HCT116 (cell line): ENCODE measurements at regions not wholly inside any gene's neighbourhood (a gene's known extent, or its start where the extent isn't known, plus 50 kb on each side); places are given as distances from the start of the nearest gene placed in this dataset.

Experiments
- ATAC-seq: fragments of 200-7000 bp; cut with Tn5 transposase; 2 replicates; pipeline ENCODE4 v1.9.1; 2020; ENCODE audit warnings: mild to moderate bottlenecking, moderate library complexity
- BruUV-seq: library from RNA; stranded (reverse); fragments of 400-500 nt; replicated peaks from 2 replicates; lab custom pipeline; 2021; lab: Mats Ljungman, UMichigan
- CTCF ChIA-PET: fragments of 300-600 bp; sonication (Branson Sonifier 250); formaldehyde crosslinking; loops from one replicate; lab custom pipeline; 2021; ENCODE audit warnings: antibody characterized with exemption; lab: Charles Lee
- POLR2A ChIA-PET: fragments of 300-600, 350-600 bp; sonication (Branson Sonifier 250); formaldehyde crosslinking; loops from one replicate; lab custom pipeline; 2021; ENCODE audit warnings: antibody characterized with exemption; lab: Charles Lee
- RAD21 ChIA-PET, 2 experiments: fragments of 300-600 bp; sonication (Branson Sonifier 250); formaldehyde crosslinking; loops; one replicate each; lab custom pipeline; 2023; ENCODE audit warnings: low total read pairs in 2 of 2; ENCODE audit not compliant: uncharacterized antibody in 2 of 2, unreplicated experiment in 2 of 2, low non-redundant PET in 1 of 2; lab: Charles Lee
- DNase-seq: peaks from one replicate; pipeline ENCODE4 v3.0.0-alpha.2; 2010; ENCODE audit warnings: low read depth, low spot score
- H2AFZ ChIP-seq: fragments of 200-600 bp; shearing (Covaris generic), sonication (generic); 2 replicates; pipeline ENCODE4 v1.6.1; 2017; ENCODE audit warnings: low read depth, mixed run types, mixed read lengths, antibody characterized with exemption, low read length; ENCODE audit not compliant: poor library complexity, severe bottlenecking
- H3K27ac ChIP-seq: 2 replicates; pipeline ENCODE4 v1.5.1; 2012; ENCODE audit warnings: low read depth, low read length
- H3K27me3 ChIP-seq: fragments of 200-600 bp; sonication (generic); 2 replicates; pipeline ENCODE4 v1.6.1; 2016; ENCODE audit warnings: mixed run types, low read length, mixed read lengths; ENCODE audit not compliant: insufficient read depth
- H3K36me3 ChIP-seq, 2 experiments: fragments of 200-500 bp in 1 of 2; fragments of 200-600 bp in 1 of 2; sonication (Bioruptor generic) in 1 of 2; sonication (generic) in 1 of 2; 2 replicates each; pipeline versions ENCODE4 v1.5.1 to v1.6.1; 2014 to 2016; ENCODE audit warnings: low read length in 2 of 2, inconsistent platforms in 1 of 2, mixed read lengths in 1 of 2, mixed run types in 1 of 2; ENCODE audit not compliant: insufficient read depth in 2 of 2, control insufficient read depth in 1 of 2
- H3K4me1 ChIP-seq, 2 experiments: fragments of 200-600 bp in 1 of 2; sonication (generic) in 1 of 2; 2 replicates each; pipeline versions ENCODE4 v1.5.1 to v1.6.1; 2012 to 2017; ENCODE audit warnings: low read length in 2 of 2, inconsistent platforms in 1 of 2, mild to moderate bottlenecking in 1 of 2, mixed read lengths in 1 of 2, mixed run types in 1 of 2, moderate library complexity in 1 of 2; ENCODE audit not compliant: insufficient read depth in 2 of 2, control insufficient read depth in 1 of 2
- H3K4me2 ChIP-seq: fragments of 200-600 bp; sonication (generic); 2 replicates; pipeline ENCODE4 v1.6.1; 2017; ENCODE audit warnings: mixed run types, low read length, mixed read lengths
- H3K4me3 ChIP-seq, 2 experiments: fragments of 200-600 bp in 1 of 2; sonication (generic) in 1 of 2; replicated peaks in 1 of 2; 2 replicates each; pipeline ENCODE4 v1.5.1; 2011 to 2016; ENCODE audit warnings: low read length in 2 of 2, control low read depth in 1 of 2, low read depth in 1 of 2, mild to moderate bottlenecking in 1 of 2, mixed read lengths in 1 of 2, mixed run types in 1 of 2
- H3K79me2 ChIP-seq: fragments of 200-600 bp; sonication (generic); 2 replicates; pipeline ENCODE4 v1.6.1; 2017; ENCODE audit warnings: mild to moderate bottlenecking, mixed run types, low read length, moderate library complexity, mixed read lengths; ENCODE audit not compliant: insufficient read depth
- H3K9ac ChIP-seq: fragments of 200-600 bp; sonication (generic); 2 replicates; pipeline ENCODE4 v1.6.1; 2016; ENCODE audit warnings: low read length, mixed read lengths
- H3K9me2 ChIP-seq: fragments of 200-600 bp; sonication (generic), shearing (Covaris generic); 2 replicates; pipeline ENCODE4 v1.6.1; 2017; ENCODE audit warnings: mixed run types, mild to moderate bottlenecking, moderate library complexity; ENCODE audit not compliant: insufficient read depth
- H3K9me3 ChIP-seq, 2 experiments: fragments of 200-500 bp in 1 of 2; fragments of 200-600 bp in 1 of 2; sonication (Bioruptor generic) in 1 of 2; sonication (generic) in 1 of 2; 2 replicates each; pipeline ENCODE4 v1.6.1; 2014 to 2017; ENCODE audit warnings: low read length in 2 of 2, mixed read lengths in 2 of 2, inconsistent platforms in 1 of 2, low read depth in 1 of 2, mild to moderate bottlenecking in 1 of 2, mixed run types in 1 of 2, moderate library complexity in 1 of 2; ENCODE audit not compliant: control insufficient read depth in 1 of 2, insufficient read depth in 1 of 2
- H4K20me1 ChIP-seq: fragments of 200-600 bp; sonication (generic), shearing (Covaris generic); 2 replicates; pipeline ENCODE4 v1.6.1; 2017; ENCODE audit warnings: mixed run types, mild to moderate bottlenecking, moderate library complexity; ENCODE audit not compliant: insufficient read depth
- EGR1 ChIP-seq: IDR thresholded peaks from 2 replicates; pipeline ENCODE4 v1.6.1; 2012; ENCODE audit warnings: low read depth
- EZH2 ChIP-seq: fragments of 200-600 bp; sonication (generic); IDR thresholded peaks from 2 replicates; pipeline ENCODE4 v1.6.1; 2017; ENCODE audit warnings: antibody characterized with exemption, mixed run types
- EZH2phosphoT487 ChIP-seq: fragments of 200-600 bp; IDR thresholded peaks from 2 replicates; pipeline ENCODE4 v1.6.1; 2018; ENCODE audit warnings: antibody characterized with exemption, borderline replicate concordance
- JUND ChIP-seq: IDR thresholded peaks from 2 replicates; pipeline ENCODE4 v1.6.1; 2012
- POLR2A ChIP-seq: IDR thresholded peaks from 2 replicates; pipeline ENCODE4 v1.7.0; 2011; ENCODE audit warnings: borderline replicate concordance; ENCODE audit not compliant: insufficient read depth, insufficient read length; ENCODE audit errors: extremely low read depth
- RAD21 ChIP-seq: IDR thresholded peaks from 2 replicates; pipeline ENCODE4 v1.6.1; 2012; ENCODE audit warnings: low read depth, mild to moderate bottlenecking
- ZFX ChIP-seq: fragments of 450-650 bp; IDR thresholded peaks from 2 replicates; pipeline ENCODE4 v1.6.1; 2017
- intact Hi-C: fragments of 100-400 bp; cut with micrococcal nuclease; formaldehyde crosslinking; loops from 2 replicates; pipeline ENCODE4 v1.10.0; 2022
- TF ChIP-seq, protein P1 (sequence below): IDR thresholded peaks from 2 replicates; pipeline ENCODE4 v1.6.1; 2012; ENCODE audit warnings: low read depth
- TF ChIP-seq, protein P2 (sequence below), 3 experiments: fragments of 200-600 bp in 1 of 3; sonication (generic) in 1 of 3; IDR thresholded peaks in 2 of 3; conservative IDR thresholded peaks in 1 of 3; 2 replicates each; pipeline ENCODE4 v1.5.1; 2012 to 2017; ENCODE audit warnings: low read depth in 2 of 3, low read length in 2 of 3, antibody characterized with exemption in 1 of 3, borderline replicate concordance in 1 of 3, control low read depth in 1 of 3, mild to moderate bottlenecking in 1 of 3, mixed read lengths in 1 of 3, mixed run types in 1 of 3, moderate library complexity in 1 of 3; ENCODE audit not compliant: insufficient read depth in 1 of 3
- TF ChIP-seq, protein P3 (sequence below): IDR thresholded peaks from 2 replicates; pipeline ENCODE4 v1.6.1; 2012

DNA sequence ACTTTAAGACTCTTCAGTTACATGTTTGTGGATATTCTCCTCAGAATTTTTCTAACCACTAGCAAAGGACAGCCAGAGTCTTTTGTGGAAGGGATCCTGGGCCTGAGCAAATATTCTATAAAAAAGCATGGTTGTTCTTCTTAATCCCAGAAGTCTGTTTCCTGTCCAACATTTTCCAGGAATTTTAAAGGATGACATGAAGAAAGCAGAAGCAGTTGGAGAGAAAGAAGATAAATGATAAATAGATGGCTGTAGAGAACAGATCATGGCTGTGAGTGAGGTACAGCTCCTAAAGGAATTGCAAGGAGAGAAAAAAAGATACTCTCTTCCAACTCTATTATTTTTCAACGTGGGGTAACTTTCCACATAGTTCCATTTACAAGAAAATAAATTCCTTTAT is 91.8 kb upstream of the STEAP4 start:
- TF ChIP-seq, protein P1, sequence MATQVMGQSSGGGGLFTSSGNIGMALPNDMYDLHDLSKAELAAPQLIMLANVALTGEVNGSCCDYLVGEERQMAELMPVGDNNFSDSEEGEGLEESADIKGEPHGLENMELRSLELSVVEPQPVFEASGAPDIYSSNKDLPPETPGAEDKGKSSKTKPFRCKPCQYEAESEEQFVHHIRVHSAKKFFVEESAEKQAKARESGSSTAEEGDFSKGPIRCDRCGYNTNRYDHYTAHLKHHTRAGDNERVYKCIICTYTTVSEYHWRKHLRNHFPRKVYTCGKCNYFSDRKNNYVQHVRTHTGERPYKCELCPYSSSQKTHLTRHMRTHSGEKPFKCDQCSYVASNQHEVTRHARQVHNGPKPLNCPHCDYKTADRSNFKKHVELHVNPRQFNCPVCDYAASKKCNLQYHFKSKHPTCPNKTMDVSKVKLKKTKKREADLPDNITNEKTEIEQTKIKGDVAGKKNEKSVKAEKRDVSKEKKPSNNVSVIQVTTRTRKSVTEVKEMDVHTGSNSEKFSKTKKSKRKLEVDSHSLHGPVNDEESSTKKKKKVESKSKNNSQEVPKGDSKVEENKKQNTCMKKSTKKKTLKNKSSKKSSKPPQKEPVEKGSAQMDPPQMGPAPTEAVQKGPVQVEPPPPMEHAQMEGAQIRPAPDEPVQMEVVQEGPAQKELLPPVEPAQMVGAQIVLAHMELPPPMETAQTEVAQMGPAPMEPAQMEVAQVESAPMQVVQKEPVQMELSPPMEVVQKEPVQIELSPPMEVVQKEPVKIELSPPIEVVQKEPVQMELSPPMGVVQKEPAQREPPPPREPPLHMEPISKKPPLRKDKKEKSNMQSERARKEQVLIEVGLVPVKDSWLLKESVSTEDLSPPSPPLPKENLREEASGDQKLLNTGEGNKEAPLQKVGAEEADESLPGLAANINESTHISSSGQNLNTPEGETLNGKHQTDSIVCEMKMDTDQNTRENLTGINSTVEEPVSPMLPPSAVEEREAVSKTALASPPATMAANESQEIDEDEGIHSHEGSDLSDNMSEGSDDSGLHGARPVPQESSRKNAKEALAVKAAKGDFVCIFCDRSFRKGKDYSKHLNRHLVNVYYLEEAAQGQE, result no peak
- TF ChIP-seq ZFX (no peak), EZH2 (no peak), EGR1 (no peak), RAD21 (no peak), POLR2A (no peak), EZH2phosphoT487 (no peak), JUND (no peak)
- TF ChIP-seq, protein P2, sequence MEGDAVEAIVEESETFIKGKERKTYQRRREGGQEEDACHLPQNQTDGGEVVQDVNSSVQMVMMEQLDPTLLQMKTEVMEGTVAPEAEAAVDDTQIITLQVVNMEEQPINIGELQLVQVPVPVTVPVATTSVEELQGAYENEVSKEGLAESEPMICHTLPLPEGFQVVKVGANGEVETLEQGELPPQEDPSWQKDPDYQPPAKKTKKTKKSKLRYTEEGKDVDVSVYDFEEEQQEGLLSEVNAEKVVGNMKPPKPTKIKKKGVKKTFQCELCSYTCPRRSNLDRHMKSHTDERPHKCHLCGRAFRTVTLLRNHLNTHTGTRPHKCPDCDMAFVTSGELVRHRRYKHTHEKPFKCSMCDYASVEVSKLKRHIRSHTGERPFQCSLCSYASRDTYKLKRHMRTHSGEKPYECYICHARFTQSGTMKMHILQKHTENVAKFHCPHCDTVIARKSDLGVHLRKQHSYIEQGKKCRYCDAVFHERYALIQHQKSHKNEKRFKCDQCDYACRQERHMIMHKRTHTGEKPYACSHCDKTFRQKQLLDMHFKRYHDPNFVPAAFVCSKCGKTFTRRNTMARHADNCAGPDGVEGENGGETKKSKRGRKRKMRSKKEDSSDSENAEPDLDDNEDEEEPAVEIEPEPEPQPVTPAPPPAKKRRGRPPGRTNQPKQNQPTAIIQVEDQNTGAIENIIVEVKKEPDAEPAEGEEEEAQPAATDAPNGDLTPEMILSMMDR (IDR thresholded peaks at IDR 0.05 in 2 of 3, conservative IDR thresholded peaks at IDR 0.05 in 1 of 3; ENCODE audit: borderline replicate concordance in 1 of 3, insufficient read depth in 1 of 3, low read depth in 2 of 3, low read length in 2 of 3), result no peak
- TF ChIP-seq, protein P3, sequence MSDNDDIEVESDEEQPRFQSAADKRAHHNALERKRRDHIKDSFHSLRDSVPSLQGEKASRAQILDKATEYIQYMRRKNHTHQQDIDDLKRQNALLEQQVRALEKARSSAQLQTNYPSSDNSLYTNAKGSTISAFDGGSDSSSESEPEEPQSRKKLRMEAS, result no peak
- Histone ChIP-seq H3K79me2 (no peaks in the 10 kb centered on the region), H4K20me1 (no peaks in the 10 kb centered on the region; the same call in 1 of the 2 replicates), H3K4me2 (no peak overlapping the region), H3K27ac (no peak overlapping the region), H3K9me2 (no peaks in the 10 kb centered on the region), H3K9ac (no peak overlapping the region), H3K27me3 (no peaks in the 10 kb centered on the region), H3K4me1 (no peaks in the 10 kb centered on the region), H2AFZ (no peak overlapping the region), H3K36me3 (no peaks in the 10 kb centered on the region), H3K4me3 (no peak overlapping the region), H3K9me3 (no peaks in the 10 kb centered on the region)
- ChIA-PET POLR2A (no interaction called here), RAD21 (no interaction called here), CTCF (interaction anchor here (1.2 kb wide), 1 partner anchor 148 kb away, joined by 3 read pairs; no protein-coding TSS in a partner anchor)
- no peak for ATAC-seq
- intact Hi-C loops, result no loop called here
- DNase-seq, result no peak
- BruUV-seq, result no TSS peak
